ENCODE measurements at regions not wholly inside any gene's neighbourhood (a gene's known extent, or its start where the extent isn't known, plus 50 kb on each side); places are given as distances from the start of the nearest gene placed in this dataset.

- no peak for DNase-seq (ENCODE audit: low spot score)
Measured at GRCh38 chr5:173557123-173557903, 59.1 kb downstream of the BOD1 start.

GRCh38 chr5:173556142-173557028 lies 60.1 kb downstream of the BOD1 start:
- no peak for DNase-seq (ENCODE audit: low spot score)

- DNase-seq (ENCODE audit: low spot score), result no peak
Measured at GRCh38 chr5:173554989-173555705, 61.3 kb downstream of the BOD1 start.

GRCh38 chr5:173554038-173554955 lies 62.2 kb downstream of the BOD1 start:
- no peak for DNase-seq (ENCODE audit: low spot score)

- no peak for DNase-seq (ENCODE audit: low spot score)
Measured at GRCh38 chr5:173550641-173551040, 65.8 kb downstream of the BOD1 start.

- DNase-seq (ENCODE audit: low spot score), result no peak
Measured at GRCh38 chr5:173549644-173550043, 66.8 kb downstream of the BOD1 start.

- DNase-seq (ENCODE audit: low spot score), result peak; percentile 20
Measured at GRCh38 chr5:173547579-173547978, 68.9 kb downstream of the BOD1 start.

- no peak for DNase-seq (ENCODE audit: low spot score)
Measured at GRCh38 chr5:173542964-173543363, 73.5 kb downstream of the BOD1 start.

GRCh38 chr5:173542159-173542558 lies 74.3 kb downstream of the BOD1 start:
- no peak for DNase-seq (ENCODE audit: low spot score)

- DNase-seq (ENCODE audit: low spot score), result no peak
Measured at GRCh38 chr5:173538654-173539053, 77.8 kb downstream of the BOD1 start.

- DNase-seq (ENCODE audit: low spot score), result no peak
Measured at GRCh38 chr5:173538018-173538417, 78.4 kb downstream of the BOD1 start.

GRCh38 chr5:173537228-173537627 lies 79.2 kb downstream of the BOD1 start:
- DNase-seq (ENCODE audit: low spot score), result no peak

- no peak for DNase-seq (ENCODE audit: low spot score)
Measured at GRCh38 chr5:173535976-173536639, 80.3 kb downstream of the BOD1 start.

- DNase-seq (ENCODE audit: low spot score), result no peak
Measured at GRCh38 chr5:173535166-173535975, 81.1 kb downstream of the BOD1 start.

GRCh38 chr5:173534664-173535063 lies 81.8 kb downstream of the BOD1 start:
- DNase-seq (ENCODE audit: low spot score), result no peak

- no peak for DNase-seq (ENCODE audit: low spot score)
Measured at GRCh38 chr5:173534031-173534430, 82.4 kb downstream of the BOD1 start.

GRCh38 chr5:173532689-173533250 lies 83.7 kb downstream of the BOD1 start:
- DNase-seq (ENCODE audit: low spot score), result no peak

- no peak for DNase-seq (ENCODE audit: low spot score)
Measured at GRCh38 chr5:173531863-173532262, 84.6 kb downstream of the BOD1 start.

- no peak for DNase-seq (ENCODE audit: low spot score)
Measured at GRCh38 chr5:173530547-173530946, 85.9 kb downstream of the BOD1 start.

- no peak for DNase-seq (ENCODE audit: low spot score)
Measured at GRCh38 chr5:173529861-173530260, 86.6 kb downstream of the BOD1 start.
